NCI-H460 (cell line): ENCODE measurements at regions not wholly inside any gene's neighbourhood (a gene's known extent, or its start where the extent isn't known, plus 50 kb on each side); places are given as distances from the start of the nearest gene placed in this dataset.
"Not testable (repeated sequence)": the region's sequence is repeated elsewhere in the genome, so short reads cannot be mapped to it uniquely, and the experiment has no call there.

Experiments
- DNase-seq: peaks from one replicate; pipeline ENCODE4 v3.0.0-alpha.2; 2016; ENCODE audit warnings: low read depth; ENCODE audit errors: extremely low read depth

DNA sequence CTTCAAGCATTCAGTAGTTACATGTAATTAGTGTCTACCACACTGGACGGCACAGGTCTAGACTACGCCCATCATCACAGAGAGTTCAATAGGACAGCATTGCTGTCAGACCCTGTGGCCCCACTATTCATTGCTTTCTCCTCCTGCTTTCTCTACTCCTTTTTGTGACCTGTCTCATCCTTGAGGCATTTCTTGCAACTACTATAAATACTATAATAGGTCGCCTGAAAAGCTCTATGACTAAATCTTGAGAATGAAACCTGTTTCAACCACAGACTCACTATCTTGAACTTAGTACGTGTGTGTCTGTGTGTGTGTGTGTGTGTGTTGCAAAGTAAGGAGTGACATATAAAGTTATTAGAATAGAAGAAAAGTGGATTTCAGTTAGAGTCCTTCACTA is 252.9 kb upstream of the KLF3 start:
- no peak for DNase-seq

DNA sequence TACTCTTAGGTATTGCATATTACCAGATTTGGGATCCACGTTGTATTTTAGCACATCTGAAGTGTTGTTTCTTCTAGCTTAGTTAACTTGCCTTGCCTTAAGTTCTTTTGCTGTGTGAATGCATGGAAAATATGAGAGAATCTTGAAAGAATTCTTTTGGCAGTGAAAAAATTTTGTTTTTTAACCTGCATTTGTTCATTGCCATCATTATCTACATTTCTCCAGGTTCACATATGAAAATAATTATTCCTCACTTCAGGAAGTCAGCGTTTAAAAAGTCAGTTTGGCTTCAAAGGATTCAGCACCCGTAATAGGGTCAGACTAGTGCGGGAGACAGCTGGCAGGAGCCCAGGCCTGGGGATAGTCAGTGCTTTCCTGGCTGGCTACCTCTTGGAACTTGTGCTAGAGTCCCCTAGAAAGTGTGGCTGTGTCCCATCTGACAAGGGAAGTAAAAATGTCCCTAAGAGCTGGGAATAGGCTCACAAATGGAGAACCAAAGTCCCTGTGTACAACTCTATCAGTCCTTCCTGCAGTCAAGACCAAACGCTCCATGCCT is 251.9 kb upstream of the KLF3 start:
- no peak for DNase-seq

- no peak for DNase-seq
These were observed 250.3 kb upstream of the KLF3 start for GRCh38 chr4:38413524-38414341.

GRCh38 chr4:38414410-38414809 is 249.6 kb upstream of the KLF3 start:
- no peak for DNase-seq

DNA sequence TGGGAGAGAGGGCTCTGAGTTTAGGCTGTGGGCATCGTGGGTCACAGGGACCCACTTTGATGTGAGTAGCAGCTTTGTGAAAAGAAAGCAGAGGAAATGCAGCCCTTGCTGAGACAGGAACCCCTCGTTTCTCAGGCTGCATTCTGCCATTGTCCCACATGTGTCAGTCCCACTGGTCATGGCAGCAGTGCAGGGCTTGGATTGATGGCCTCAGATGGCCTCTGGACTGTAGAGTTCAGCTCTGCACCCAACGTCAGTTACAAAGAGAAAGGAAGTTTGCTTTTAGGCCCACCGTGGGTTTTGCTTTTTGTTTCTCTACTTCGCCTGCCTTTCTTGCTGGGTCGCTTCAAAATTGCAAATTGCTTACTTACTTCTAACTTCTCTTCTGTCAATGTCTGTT is 248.3 kb upstream of the KLF3 start:
- no peak for DNase-seq

GRCh38 chr4:38416450-38417014 is 247.5 kb upstream of the KLF3 start:
- DNase-seq = no peak

- DNase-seq = not testable (repeated sequence)
These were observed 243.7 kb upstream of the KLF3 start for GRCh38 chr4:38420254-38420653.

DNA sequence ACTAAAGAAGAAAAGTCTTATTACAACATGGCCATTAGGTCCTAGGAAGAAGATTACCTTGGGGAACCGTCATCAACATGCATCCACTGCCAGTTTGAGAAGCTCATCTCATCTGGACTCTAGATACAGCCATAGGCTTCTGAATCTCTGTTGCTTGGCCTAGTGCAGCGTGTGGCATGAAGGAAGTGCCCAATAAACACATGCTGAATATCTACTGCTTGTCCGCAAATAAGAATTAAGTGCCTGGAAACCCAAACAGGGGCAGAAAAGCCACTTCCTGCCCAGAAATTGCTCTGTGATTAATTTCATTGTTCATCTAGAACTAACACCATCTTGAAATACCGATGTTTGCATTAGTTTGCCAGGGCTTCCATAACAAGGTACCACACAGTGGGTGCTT is 241.1 kb upstream of the KLF3 start:
- no peak for DNase-seq

GRCh38 chr4:38424151-38424871 is 239.7 kb upstream of the KLF3 start:
- no peak for DNase-seq

GRCh38 chr4:38426532-38426931 is 237.5 kb upstream of the KLF3 start:
- DNase-seq = no peak

DNA sequence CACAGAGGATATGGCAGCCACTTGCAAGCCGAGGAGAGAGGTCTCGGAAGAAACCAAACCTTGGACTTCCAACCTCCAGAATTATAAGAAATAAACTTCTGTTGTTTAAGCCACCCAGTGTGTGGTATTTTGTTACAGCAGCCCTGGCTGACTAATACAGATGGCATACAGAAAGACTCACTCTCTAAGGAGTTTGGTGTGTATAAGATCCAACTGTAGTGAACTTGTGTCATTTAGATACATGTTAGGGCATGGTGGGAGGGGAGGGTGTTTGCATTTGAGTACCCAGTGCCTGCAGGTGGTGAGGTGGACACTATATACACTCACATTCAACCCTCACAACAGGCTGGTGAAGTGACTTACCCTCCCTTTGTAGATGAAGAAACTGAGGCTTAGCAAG is 233.2 kb upstream of the KLF3 start:
- no peak for DNase-seq

DNA sequence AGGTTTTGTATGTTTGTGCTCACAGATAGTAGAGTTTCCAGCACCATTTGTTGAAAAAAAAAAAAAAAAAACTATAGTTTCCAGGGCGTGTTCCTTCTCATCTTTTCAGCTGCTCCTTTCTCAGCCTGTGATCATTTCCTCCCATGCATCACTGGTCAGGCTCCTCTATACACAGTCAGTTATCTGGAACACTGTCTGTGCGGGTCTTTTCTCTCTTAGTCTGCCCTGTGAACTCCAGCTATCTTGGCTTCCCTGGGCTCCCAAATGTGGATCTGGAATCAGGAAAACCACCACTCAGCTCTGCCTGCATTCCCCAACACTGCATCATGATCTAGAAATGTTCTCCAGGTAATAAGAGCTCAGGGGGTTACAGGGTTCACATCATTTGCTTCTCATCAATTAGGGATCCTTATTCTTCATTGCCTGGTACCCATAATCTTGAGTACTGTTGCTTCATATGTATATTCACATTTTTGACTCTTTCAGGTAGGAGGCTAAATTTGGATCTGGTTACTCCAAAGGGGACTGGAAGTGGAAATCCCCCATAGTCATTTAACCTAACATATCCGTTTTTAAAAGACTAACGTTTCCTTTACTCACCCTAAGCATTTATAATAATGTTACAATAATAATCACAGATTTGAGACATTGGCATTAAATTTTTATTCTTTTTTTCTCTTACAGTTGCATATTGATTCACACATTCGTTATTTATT is 221.8 kb upstream of the KLF3 start:
- DNase-seq = no peak

GRCh38 chr4:38449506-38450174 is 214.4 kb upstream of the KLF3 start:
- DNase-seq = no peak

DNA sequence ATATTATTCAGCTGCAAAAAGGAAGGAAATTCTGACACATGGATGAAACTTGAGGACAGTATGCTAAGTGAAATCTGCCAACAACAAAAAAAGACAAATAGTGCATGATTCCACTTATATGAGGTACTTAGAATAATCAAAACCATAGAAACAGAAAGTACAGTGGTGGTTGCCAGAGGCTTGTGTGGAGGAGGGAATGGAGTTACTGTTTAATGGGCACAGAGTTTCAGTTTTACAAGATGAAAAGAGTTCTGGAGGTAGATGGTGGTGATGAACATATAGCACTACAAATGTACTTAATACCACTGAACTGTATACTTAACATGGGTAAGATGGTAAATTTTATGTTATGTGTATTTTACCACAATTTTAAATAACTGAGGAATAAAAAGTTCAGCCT is 212.0 kb upstream of the KLF3 start:
- no peak for DNase-seq

DNA sequence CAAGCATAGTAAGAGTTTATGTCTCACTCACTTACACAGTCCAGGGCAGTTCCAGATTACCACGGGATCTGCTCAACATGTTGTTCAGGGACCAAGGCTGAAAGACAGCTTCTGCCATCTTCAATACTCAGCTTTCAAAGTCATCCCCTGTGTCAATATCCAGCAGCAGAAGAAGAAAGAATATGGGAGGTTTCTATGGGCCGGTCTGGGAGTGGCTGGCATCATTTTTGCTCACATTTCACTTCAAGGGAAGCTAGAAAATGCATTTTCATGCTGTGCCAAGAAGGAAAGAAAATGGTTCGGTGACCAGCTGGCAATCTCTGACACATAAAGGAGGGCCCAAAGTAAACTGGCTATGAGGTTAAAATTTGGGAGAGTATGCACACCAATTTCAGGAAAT is 211.5 kb upstream of the KLF3 start:
- no peak for DNase-seq

DNA sequence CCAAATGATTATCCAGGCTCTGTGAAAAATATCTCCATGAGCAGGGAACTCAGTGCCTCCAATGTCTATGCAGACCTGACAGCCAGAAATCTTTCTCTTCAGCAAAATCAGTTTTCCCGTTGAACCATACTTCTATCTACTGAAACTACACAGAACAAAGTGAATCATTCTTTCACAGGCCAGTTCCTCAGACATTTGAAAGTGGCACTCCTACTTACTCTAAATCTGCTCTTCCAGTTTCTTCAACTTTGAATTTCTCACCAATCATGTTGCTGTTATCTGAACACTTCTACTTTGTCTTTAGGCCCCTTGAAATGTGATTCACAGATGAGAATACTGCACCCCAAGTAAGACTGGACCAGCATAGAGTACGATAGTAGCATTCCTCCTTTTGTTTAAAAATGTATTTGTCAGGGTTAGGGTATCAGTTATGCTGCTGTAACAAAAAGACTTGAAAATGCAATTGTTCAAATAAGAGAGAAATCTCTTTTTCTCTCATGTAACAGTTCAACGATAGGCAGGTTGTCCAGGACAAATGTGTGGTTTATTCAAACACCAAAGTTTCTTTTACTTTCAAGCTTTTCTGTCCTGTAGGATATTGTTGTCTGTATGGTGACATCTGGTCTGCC is 210.6 kb upstream of the KLF3 start:
- DNase-seq = no peak

DNA sequence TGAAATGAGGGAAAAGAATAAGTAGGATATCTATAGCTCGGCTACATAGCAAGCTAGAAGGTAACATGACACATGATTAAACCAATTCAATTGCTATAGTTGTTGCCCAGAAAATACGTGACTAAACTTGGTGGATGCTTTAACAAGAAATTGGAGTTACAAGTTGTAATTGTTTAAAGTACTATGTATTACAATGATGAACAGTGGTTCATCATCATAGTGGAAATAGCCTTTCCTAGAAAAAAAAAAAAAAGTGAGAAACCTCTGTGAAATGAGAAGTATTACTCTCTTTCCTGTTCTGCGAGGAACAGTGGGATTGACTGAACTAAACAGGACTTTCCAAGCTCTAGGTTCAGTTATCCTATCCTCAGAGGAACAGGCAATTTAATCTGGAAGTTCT is 209.7 kb upstream of the KLF3 start:
- no peak for DNase-seq

DNA sequence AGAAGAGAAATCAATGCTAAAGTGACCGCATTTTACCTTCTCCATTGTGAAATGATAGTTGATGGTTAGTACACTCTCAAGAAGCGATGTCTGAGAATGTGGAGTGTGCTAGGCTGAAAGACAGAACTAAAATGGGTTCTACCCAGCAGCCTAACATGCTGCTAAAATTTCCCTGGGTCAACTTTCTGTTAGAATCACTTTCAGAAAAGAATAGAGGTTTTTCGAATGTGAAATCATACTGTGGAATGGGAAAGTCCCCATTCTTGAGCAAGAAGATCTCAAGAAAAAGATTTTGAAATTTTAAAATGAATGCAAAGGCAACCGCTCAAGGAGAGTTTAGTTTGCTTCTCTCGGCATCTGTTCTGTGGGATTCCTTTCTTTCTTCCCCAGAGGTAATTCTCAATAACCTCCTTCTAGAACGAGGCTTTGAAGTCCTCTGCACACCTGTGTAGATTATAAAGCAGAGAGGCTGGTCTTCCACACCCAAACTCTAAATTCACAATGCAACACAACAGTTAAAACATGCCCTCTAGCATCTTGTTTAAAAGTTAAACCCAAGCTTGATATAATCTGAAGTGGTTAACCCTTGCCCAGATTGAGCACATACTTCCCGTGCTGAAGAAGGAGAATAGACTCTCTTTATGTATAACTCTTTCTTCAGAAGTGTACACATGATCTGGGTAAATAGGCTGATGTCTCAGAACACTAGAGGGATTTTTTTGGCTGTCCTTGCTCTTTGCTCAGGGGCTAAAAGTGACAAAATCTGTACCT is 208.7 kb upstream of the KLF3 start:
- DNase-seq = no peak

DNA sequence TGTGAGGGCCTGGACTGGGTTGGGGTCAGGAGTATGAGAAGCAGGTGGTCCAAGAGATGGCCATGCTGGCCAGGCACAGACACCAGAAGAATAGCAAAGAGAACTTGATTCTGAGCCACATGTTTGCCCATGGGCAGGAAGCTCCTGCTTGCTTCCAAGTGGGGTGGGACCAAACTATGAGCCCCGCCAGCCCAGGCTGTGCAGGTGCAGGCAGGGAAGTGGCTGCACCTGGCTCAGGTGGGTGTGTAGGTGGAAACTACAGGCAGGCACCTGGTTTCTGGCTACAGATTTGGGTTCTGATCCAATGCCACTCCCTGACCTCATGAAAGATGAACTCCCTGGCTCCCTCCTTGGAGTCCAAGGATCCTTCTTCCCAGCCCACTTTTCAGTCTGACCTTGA is 207.9 kb upstream of the KLF3 start:
- DNase-seq = no peak
